ENCODE measurements at regions not wholly inside any gene's neighbourhood (a gene's known extent, or its start where the extent isn't known, plus 50 kb on each side); places are given as distances from the start of the nearest gene placed in this dataset.

- Histone ChIP-seq H3K36me3 (ENCODE audit: control insufficient read depth, insufficient read depth, low read length) (no peaks in the 10 kb centered on the region), H3K9me3 (ENCODE audit: control insufficient read depth, low read length) (no peaks in the 10 kb centered on the region), H3K9ac (no peak overlapping the region), H3K4me1 (no peaks in the 10 kb centered on the region), H3K27me3 (ENCODE audit: control insufficient read depth, insufficient read depth, low read length) (no peaks in the 10 kb centered on the region), H2AFZ (no peak overlapping the region), H3K27ac (no peak overlapping the region), H3K4me2 (ENCODE audit: low read length) (no peak overlapping the region), H3K4me3 (ENCODE audit: low read depth, low read length) (no peak overlapping the region), H3K79me2 (no peaks in the 10 kb centered on the region)
- TF ChIP-seq, protein P1, sequence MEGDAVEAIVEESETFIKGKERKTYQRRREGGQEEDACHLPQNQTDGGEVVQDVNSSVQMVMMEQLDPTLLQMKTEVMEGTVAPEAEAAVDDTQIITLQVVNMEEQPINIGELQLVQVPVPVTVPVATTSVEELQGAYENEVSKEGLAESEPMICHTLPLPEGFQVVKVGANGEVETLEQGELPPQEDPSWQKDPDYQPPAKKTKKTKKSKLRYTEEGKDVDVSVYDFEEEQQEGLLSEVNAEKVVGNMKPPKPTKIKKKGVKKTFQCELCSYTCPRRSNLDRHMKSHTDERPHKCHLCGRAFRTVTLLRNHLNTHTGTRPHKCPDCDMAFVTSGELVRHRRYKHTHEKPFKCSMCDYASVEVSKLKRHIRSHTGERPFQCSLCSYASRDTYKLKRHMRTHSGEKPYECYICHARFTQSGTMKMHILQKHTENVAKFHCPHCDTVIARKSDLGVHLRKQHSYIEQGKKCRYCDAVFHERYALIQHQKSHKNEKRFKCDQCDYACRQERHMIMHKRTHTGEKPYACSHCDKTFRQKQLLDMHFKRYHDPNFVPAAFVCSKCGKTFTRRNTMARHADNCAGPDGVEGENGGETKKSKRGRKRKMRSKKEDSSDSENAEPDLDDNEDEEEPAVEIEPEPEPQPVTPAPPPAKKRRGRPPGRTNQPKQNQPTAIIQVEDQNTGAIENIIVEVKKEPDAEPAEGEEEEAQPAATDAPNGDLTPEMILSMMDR (IDR thresholded peaks at IDR 0.05), result no peak
Observed at GRCh38 chr3:116802651-116803050, 93.1 kb downstream of the TUSC7 start.

DNA sequence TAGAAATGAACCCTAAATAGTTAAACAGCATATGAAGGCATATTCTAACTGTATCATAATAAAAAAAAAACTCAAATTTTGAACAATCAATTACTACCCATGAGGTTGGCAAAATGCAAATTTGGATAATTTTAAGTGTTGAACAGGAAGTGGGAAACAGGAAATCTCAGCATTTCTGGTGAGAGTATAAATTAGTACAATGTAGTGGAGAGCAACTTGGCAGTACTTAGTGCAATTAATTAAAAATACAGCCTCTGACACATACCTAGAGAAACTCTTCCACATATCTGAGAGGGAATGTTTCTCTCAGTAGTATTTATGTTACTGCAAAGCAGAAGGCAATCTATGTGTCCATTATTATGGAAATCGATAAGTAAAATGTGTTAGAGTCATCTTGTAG lies 96.8 kb downstream of the TUSC7 start:
- Histone ChIP-seq H3K9ac (no peak overlapping the region), H3K4me1 (no peaks in the 10 kb centered on the region), H3K9me3 (ENCODE audit: control insufficient read depth, low read length) (no peaks in the 10 kb centered on the region), H3K4me2 (ENCODE audit: low read length) (no peak overlapping the region), H3K79me2 (no peaks in the 10 kb centered on the region), H3K27ac (no peak overlapping the region), H3K4me3 (ENCODE audit: low read depth, low read length) (no peak overlapping the region), H2AFZ (no peak overlapping the region), H3K36me3 (ENCODE audit: control insufficient read depth, insufficient read depth, low read length) (no peaks in the 10 kb centered on the region), H3K27me3 (ENCODE audit: control insufficient read depth, insufficient read depth, low read length) (no peaks in the 10 kb centered on the region)
- TF ChIP-seq, protein P1 (IDR thresholded peaks at IDR 0.05), result no peak

DNA sequence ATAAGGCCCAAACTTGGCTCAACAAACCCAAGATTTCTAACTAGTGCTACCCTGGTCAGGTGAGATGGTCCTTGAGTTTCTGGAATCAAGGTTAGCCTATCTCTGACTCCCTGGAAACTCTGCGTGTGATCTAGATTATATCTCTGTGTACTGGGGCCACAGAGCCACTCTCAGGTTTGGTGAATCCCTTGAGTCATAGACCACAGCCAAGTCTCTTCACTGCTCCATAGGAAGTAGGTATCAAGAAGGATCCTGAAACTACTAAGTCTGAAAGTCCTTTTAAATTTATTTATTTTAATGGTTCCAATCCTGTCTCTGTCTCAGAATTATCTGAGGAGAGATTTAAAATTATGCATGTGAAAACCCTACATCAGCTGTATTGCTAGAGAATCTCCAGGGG lies 99.1 kb downstream of the TUSC7 start:
- H3K4me3 ChIP-seq (ENCODE audit: low read depth, low read length), result no peak overlapping the region
- no peak overlapping the region for H3K4me2 ChIP-seq (ENCODE audit: low read length)
- H3K27me3 ChIP-seq (ENCODE audit: control insufficient read depth, insufficient read depth, low read length), result no peaks in the 10 kb centered on the region
- no peaks in the 10 kb centered on the region for H3K36me3 ChIP-seq (ENCODE audit: control insufficient read depth, insufficient read depth, low read length)
- H3K4me1 ChIP-seq, result no peaks in the 10 kb centered on the region
- H3K9ac ChIP-seq, result no peak overlapping the region
- no peak overlapping the region for H2AFZ ChIP-seq
- H3K79me2 ChIP-seq, result no peaks in the 10 kb centered on the region
- no peak overlapping the region for H3K27ac ChIP-seq
- H3K9me3 ChIP-seq (ENCODE audit: control insufficient read depth, low read length), result no peaks in the 10 kb centered on the region
- TF ChIP-seq, protein P1 (IDR thresholded peaks at IDR 0.05), result no peak

DNA sequence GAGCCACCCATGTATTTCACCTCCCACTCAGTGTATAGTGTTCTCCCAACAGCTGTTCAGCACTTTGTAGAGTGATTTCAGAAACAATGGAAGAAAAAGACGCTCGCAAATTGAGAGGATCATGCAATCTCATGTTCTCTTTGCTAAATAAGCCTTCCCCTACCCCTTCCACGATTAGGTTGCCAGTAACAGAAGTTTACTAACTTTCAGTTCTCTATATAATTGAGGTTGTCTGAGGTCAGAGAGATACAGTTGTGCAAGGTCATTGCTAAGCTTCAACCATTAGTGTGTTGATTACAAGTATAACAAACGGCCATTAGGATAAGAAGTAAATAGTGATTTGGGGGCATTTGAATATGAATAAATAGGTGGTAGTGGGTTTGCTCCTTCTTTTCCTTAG lies 99.6 kb downstream of the TUSC7 start:
- no peak overlapping the region for H3K4me2 ChIP-seq (ENCODE audit: low read length)
- no peaks in the 10 kb centered on the region for H3K4me1 ChIP-seq
- H3K4me3 ChIP-seq (ENCODE audit: low read depth, low read length), result no peak overlapping the region
- H3K27me3 ChIP-seq (ENCODE audit: control insufficient read depth, insufficient read depth, low read length), result no peaks in the 10 kb centered on the region
- H3K27ac ChIP-seq, result no peak overlapping the region
- no peak overlapping the region for H2AFZ ChIP-seq
- no peak overlapping the region for H3K9ac ChIP-seq
- TF ChIP-seq, protein P1 (IDR thresholded peaks at IDR 0.05), result no peak
- no peaks in the 10 kb centered on the region for H3K79me2 ChIP-seq
- H3K36me3 ChIP-seq (ENCODE audit: control insufficient read depth, insufficient read depth, low read length), result no peaks in the 10 kb centered on the region
- no peaks in the 10 kb centered on the region for H3K9me3 ChIP-seq (ENCODE audit: control insufficient read depth, low read length)

DNA sequence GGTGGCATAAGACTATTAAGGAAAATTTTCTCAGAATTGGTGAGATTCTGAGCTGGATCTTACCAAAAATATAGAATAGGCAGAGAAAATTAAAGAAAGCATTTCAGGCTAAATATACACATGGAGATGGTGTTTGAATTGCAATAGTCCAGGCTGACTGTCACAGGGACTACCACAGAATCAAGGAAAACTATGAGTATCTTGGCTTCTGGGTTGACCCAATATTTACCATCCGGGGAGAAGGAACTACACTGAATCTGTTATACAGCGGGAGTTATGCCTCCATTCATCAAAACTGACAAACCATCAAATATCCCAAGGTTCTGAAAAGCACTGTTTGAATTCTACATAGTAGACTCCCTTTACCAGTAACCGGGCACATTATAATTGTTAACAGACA lies 102.2 kb downstream of the TUSC7 start:
- no peaks in the 10 kb centered on the region for H3K36me3 ChIP-seq (ENCODE audit: control insufficient read depth, insufficient read depth, low read length)
- H3K9me3 ChIP-seq (ENCODE audit: control insufficient read depth, low read length), result no peaks in the 10 kb centered on the region
- TF ChIP-seq, protein P1 (IDR thresholded peaks at IDR 0.05), result no peak
- H3K27ac ChIP-seq, result no peak overlapping the region
- H3K4me2 ChIP-seq (ENCODE audit: low read length), result no peak overlapping the region
- no peaks in the 10 kb centered on the region for H3K79me2 ChIP-seq
- no peak overlapping the region for H3K4me3 ChIP-seq (ENCODE audit: low read depth, low read length)
- H2AFZ ChIP-seq, result no peak overlapping the region
- H3K4me1 ChIP-seq, result peaks cover 3% of the 10 kb centered on the region
- H3K9ac ChIP-seq, result no peak overlapping the region
- H3K27me3 ChIP-seq (ENCODE audit: control insufficient read depth, insufficient read depth, low read length), result no peaks in the 10 kb centered on the region

Data from parathyroid adenoma (tissue), 2 donors.